K562 (cell line): ENCODE measurements at regions not wholly inside any gene's neighbourhood (a gene's known extent, or its start where the extent isn't known, plus 50 kb on each side); places are given as distances from the start of the nearest gene placed in this dataset.

Source experiments
- ATAC-seq: fragments of 200-7000 bp; cut with Tn5 transposase; 3 replicates; pipeline ENCODE4 v1.9.1; 2020; ENCODE audit warnings: moderate library complexity
- BruUV-seq: library from RNA; stranded (reverse); fragments of 400-500 nt; replicated peaks from 2 replicates; lab custom pipeline; 2021; lab: Mats Ljungman, UMichigan
- CTCF ChIA-PET: fragments of 300-600 bp; formaldehyde crosslinking; extraction: SDS; loops from one replicate; lab custom pipeline; 2021; ENCODE audit warnings: low intra/inter-chr PET ratio; lab: Yijun Ruan, JAX
- POLR2A ChIA-PET: fragments of 300-600, 350-650 bp; sonication (Branson Sonifier 250); formaldehyde crosslinking; extraction: SDS; loops from one replicate; lab custom pipeline; 2021; ENCODE audit warnings: antibody characterized with exemption, inconsistent platforms; lab: Yijun Ruan, JAX
- DNase-seq, 4 experiments: peaks; one replicate each; pipeline versions ENCODE4 v3.0.0 to v3.0.0-alpha.2; 2011 to 2018; ENCODE audit warnings: low spot score in 3 of 4, mixed read lengths in 3 of 4; ENCODE audit errors: extremely low read depth in 1 of 4
- FAIRE-seq: peaks from 2 replicates; lab custom pipeline; 2011; peaks lifted over from hg19 to GRCh38; lab: Jason Lieb, UNC
- H2AFZ ChIP-seq: 2 replicates; pipeline ENCODE4 v1.6.0; 2011; ENCODE audit warnings: low read depth, low read length, control low read depth, inconsistent platforms
- H3K27ac ChIP-seq: fragments of 200-600 bp; 3 replicates; pipeline ENCODE4 v1.8.0; 2011; ENCODE audit warnings: low read depth, mild to moderate bottlenecking, control low read depth, inconsistent platforms, low read length, moderate library complexity, mixed read lengths; ENCODE audit errors: extremely low read depth
- H3K27me3 ChIP-seq, 2 experiments: fragments of 300-600 bp in 1 of 2; 2 replicates in 1 of 2; 3 replicates in 1 of 2; pipeline versions ENCODE4 v1.6.0 to v1.8.0; 2011; ENCODE audit warnings: inconsistent platforms in 2 of 2, low read length in 2 of 2, mild to moderate bottlenecking in 1 of 2, mixed read lengths in 1 of 2, moderate library complexity in 1 of 2; ENCODE audit not compliant: control insufficient read depth in 2 of 2, insufficient read depth in 2 of 2
- H3K36me3 ChIP-seq: fragments of 300-600 bp; 3 replicates; pipeline ENCODE4 v1.8.0; 2011; ENCODE audit warnings: mild to moderate bottlenecking, low read length, inconsistent platforms; ENCODE audit not compliant: control insufficient read depth, insufficient read depth
- H3K4me1 ChIP-seq, 2 experiments: fragments of 200-600 bp in 1 of 2; replicated peaks in 1 of 2; 2 replicates in 1 of 2; 3 replicates in 1 of 2; pipeline versions ENCODE4 v1.5.1 to v1.8.0; 2011; ENCODE audit warnings: inconsistent platforms in 2 of 2, low read length in 2 of 2, mild to moderate bottlenecking in 1 of 2, mixed read lengths in 1 of 2, moderate library complexity in 1 of 2; ENCODE audit not compliant: control insufficient read depth in 2 of 2, insufficient read depth in 2 of 2
- H3K4me2 ChIP-seq: 2 replicates; pipeline ENCODE4 v1.6.1; 2011; ENCODE audit warnings: low read length, control low read depth, inconsistent platforms, mixed read lengths; ENCODE audit not compliant: insufficient read depth
- H3K4me3 ChIP-seq: fragments of 200-600 bp; sonication (generic), shearing (Covaris generic); 2 replicates; pipeline ENCODE4 v1.5.1; 2016; ENCODE audit warnings: control low read depth, inconsistent platforms
- H3K79me2 ChIP-seq: fragments of 200-600 bp; 3 replicates; pipeline ENCODE4 v1.8.0; 2011; ENCODE audit warnings: low read length, inconsistent platforms; ENCODE audit not compliant: control insufficient read depth, insufficient read depth
- H3K9ac ChIP-seq, 2 experiments: 2 replicates each; pipeline versions ENCODE4 v1.6.0 to v1.6.1; 2011; ENCODE audit warnings: low read depth in 2 of 2, low read length in 2 of 2, control low read depth in 1 of 2, inconsistent platforms in 1 of 2, mild to moderate bottlenecking in 1 of 2, mixed read lengths in 1 of 2; ENCODE audit not compliant: insufficient read depth in 1 of 2
- H3K9me1 ChIP-seq: one replicate; pipeline ENCODE4 v1.6.0; 2011; ENCODE audit warnings: inconsistent platforms, mild to moderate bottlenecking, low read length, moderate library complexity; ENCODE audit not compliant: control insufficient read depth, insufficient read depth
- H3K9me3 ChIP-seq: replicated peaks from 2 replicates; pipeline ENCODE4 v1.5.1; 2011; ENCODE audit warnings: low read depth, low read length, inconsistent platforms; ENCODE audit not compliant: control insufficient read depth, insufficient read depth
- H4K20me1 ChIP-seq: replicated peaks from 2 replicates; pipeline ENCODE4 v1.6.1; 2011; ENCODE audit warnings: low read length, inconsistent platforms, mixed read lengths; ENCODE audit not compliant: control insufficient read depth, insufficient read depth
- ARID2 ChIP-seq: fragments of 450-650 bp; IDR thresholded peaks from 2 replicates; pipeline ENCODE4 v1.6.1; 2017; ENCODE audit warnings: antibody characterized with exemption, mild to moderate bottlenecking
- DDX20 ChIP-seq: fragments of 450-650 bp; IDR thresholded peaks from 2 replicates; pipeline ENCODE4 v1.6.1; 2016; ENCODE audit warnings: missing genetic modification characterization, low read depth, mild to moderate bottlenecking, missing compliant biosample characterization, moderate library complexity
- WGBS: fragments of 100-300 bp; shearing (Covaris generic); methylation state at CpG from one replicate; pipeline ENCODE4 v1.1.6; 2016; ENCODE audit warnings: low coverage, mixed read lengths; ENCODE audit not compliant: insufficient coverage; ENCODE audit errors: missing lambda C conversion rate; 5-methylcytosine and 5-hydroxymethylcytosine counted together
- in situ Hi-C: fragments of 300-500 bp; cut with MboI; formaldehyde crosslinking; loops from 4 replicates; pipeline ENCODE4 v1.15.0; 2018; ENCODE audit warnings: inconsistent platforms, mixed read lengths
- intact Hi-C: fragments of 100-400 bp; cut with micrococcal nuclease; formaldehyde crosslinking; loops from 2 replicates; pipeline ENCODE4 v1.14.2; 2022
- TF ChIP-seq, protein P1 (sequence below): fragments of 450-650 bp; IDR thresholded peaks from 2 replicates; pipeline ENCODE4 v1.6.1; 2018; ENCODE audit not compliant: partially characterized antibody

DNA sequence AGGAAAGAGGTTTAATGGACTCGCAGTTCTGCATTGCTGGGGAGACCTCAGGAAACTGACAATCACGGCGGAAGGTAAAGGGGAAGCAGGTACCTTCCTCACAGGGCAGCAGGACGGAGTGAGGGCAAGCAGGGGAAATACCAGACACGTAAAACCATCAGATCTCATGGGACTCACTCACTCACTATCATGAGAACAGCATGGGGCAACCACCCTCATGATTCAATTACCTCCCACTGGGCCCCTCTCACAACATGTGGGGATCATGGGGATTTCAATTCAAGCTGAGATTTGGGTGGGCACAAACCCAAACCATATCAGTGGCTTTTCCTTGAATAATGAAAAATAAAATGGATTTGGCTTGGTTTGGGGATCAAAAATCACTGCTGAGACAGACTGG lies 380.5 kb downstream of the VRK1 start:
- intact Hi-C loops (no loop called here), in situ Hi-C loops (no loop called here)
- ATAC-seq = no peak
- Histone ChIP-seq H3K4me1 (peaks cover 2 to 4% of the 10 kb centered on the region in 2 experiments; a peak in 2 of 5 replicates), H3K9me1 (no peaks in the 10 kb centered on the region), H3K4me2 (no peak overlapping the region), H3K27me3 (no peaks in the 10 kb centered on the region; a peak in 1 of 5 replicates), H4K20me1 (no peaks in the 10 kb centered on the region), H3K79me2 (no peaks in the 10 kb centered on the region), H3K9me3 (peaks cover 7% of the 10 kb centered on the region), H3K9ac (no peak overlapping the region), H3K36me3 (no peaks in the 10 kb centered on the region), H2AFZ (no peak overlapping the region), H3K4me3 (no peak overlapping the region), H3K27ac (no peak overlapping the region)
- TF ChIP-seq, protein P1, sequence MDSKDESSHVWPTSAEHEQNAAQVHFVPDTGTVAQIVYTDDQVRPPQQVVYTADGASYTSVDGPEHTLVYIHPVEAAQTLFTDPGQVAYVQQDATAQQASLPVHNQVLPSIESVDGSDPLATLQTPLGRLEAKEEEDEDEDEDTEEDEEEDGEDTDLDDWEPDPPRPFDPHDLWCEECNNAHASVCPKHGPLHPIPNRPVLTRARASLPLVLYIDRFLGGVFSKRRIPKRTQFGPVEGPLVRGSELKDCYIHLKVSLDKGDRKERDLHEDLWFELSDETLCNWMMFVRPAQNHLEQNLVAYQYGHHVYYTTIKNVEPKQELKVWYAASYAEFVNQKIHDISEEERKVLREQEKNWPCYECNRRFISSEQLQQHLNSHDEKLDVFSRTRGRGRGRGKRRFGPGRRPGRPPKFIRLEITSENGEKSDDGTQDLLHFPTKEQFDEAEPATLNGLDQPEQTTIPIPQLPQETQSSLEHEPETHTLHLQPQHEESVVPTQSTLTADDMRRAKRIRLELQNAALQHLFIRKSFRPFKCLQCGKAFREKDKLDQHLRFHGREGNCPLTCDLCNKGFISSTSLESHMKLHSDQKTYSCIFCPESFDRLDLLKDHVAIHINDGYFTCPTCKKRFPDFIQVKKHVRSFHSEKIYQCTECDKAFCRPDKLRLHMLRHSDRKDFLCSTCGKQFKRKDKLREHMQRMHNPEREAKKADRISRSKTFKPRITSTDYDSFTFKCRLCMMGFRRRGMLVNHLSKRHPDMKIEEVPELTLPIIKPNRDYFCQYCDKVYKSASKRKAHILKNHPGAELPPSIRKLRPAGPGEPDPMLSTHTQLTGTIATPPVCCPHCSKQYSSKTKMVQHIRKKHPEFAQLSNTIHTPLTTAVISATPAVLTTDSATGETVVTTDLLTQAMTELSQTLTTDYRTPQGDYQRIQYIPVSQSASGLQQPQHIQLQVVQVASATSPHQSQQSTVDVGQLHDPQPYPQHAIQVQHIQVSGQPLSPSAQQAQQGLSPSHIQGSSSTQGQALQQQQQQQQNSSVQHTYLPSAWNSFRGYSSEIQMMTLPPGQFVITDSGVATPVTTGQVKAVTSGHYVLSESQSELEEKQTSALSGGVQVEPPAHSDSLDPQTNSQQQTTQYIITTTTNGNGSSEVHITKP = no peak
- TF ChIP-seq DDX20 (tag) (no peak), ARID2 (no peak)
- no peak for DNase-seq
- ChIA-PET POLR2A (no interaction called here), CTCF (no interaction called here)
- 0% methylated on average over 5 of the region's 5 CpGs for WGBS
- BruUV-seq = no TSS peak
- FAIRE-seq = no peak
